Activated naive CD4-positive, alpha-beta T cell treated with anti-CD3 and anti-CD28 coated beads for 36 hours (primary cell): ENCODE measurements at regions not wholly inside any gene's neighbourhood (a gene's known extent, or its start where the extent isn't known, plus 50 kb on each side); places are given as distances from the start of the nearest gene placed in this dataset.
A peak's percentile ranks its signal among the peaks of the same experiment; 100 is the strongest.
"Not testable (repeated sequence)": the region's sequence is repeated elsewhere in the genome, so short reads cannot be mapped to it uniquely, and the experiment has no call there.

Experiments
- CTCF ChIA-PET: fragments of 350-600 bp; sonication (Branson Sonifier 250); formaldehyde crosslinking; loops from one replicate; lab custom pipeline; 2021; ENCODE audit warnings: antibody characterized with exemption; lab: Charles Lee
- DNase-seq: peaks from one replicate; pipeline ENCODE4 v3.0.0-alpha.2; 2020
- H3K27ac Mint-ChIP-seq: one replicate; pipeline ENCODE4 v1.8.0; 2021; ENCODE audit warnings: mild to moderate bottlenecking, mixed read lengths
- H3K27me3 Mint-ChIP-seq: one replicate; pipeline ENCODE4 v1.8.0; 2021; ENCODE audit warnings: low read depth, mixed read lengths
- H3K36me3 Mint-ChIP-seq: one replicate; pipeline ENCODE4 v1.8.0; 2021; ENCODE audit warnings: low read depth, mixed read lengths
- H3K4me1 Mint-ChIP-seq: one replicate; pipeline ENCODE4 v1.8.0; 2021; ENCODE audit warnings: low read depth, mixed read lengths
- H3K4me3 Mint-ChIP-seq: one replicate; pipeline ENCODE4 v1.8.0; 2021; ENCODE audit warnings: mild to moderate bottlenecking, moderate library complexity, mixed read lengths
- H3K9me3 Mint-ChIP-seq: one replicate; pipeline ENCODE4 v1.8.0; 2021; ENCODE audit warnings: mixed read lengths
- intact Hi-C: fragments of 100-400 bp; cut with micrococcal nuclease; formaldehyde crosslinking; loops from one replicate; pipeline ENCODE4 v1.15.1; 2023

- intact Hi-C loops = no loop called here
- no peaks in the 10 kb centered on the region for H3K36me3 Mint-ChIP-seq
- H3K27ac Mint-ChIP-seq = no peak overlapping the region
- no peak overlapping the region for H3K4me3 Mint-ChIP-seq
- no peaks in the 10 kb centered on the region for H3K27me3 Mint-ChIP-seq
- no peak for DNase-seq
- CTCF ChIA-PET = no interaction called here
- peaks cover 9% of the 10 kb centered on the region for H3K4me1 Mint-ChIP-seq
- H3K9me3 Mint-ChIP-seq = no peaks in the 10 kb centered on the region
These were observed 617.9 kb downstream of the BCOR start for GRCh38 chrX:39479856-39480255.

- H3K27ac Mint-ChIP-seq = no peak overlapping the region
- intact Hi-C loops = no loop called here
These were observed 616.8 kb downstream of the BCOR start for GRCh38 chrX:39480963-39481362.

DNA sequence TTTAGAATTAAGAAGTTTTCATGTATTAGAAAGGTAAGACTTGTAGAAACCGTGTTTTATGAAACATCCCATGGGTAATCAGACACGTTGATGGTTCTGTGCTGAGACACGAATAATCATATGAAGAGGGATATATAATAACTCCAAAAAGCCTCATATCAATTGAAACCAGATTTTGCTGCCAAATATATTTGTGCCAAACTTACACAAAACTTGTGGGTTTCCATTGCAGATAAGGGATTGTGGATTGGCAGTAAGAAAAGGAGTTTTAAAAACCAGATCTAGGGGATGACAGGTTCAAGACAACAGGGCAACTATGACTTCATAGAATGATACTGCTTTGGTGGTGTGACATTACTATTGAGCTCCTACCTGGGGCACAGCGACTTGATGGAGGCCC is 616.1 kb downstream of the BCOR start:
- Mint-ChIP-seq H3K9me3 (no peaks in the 10 kb centered on the region), H3K27me3 (no peaks in the 10 kb centered on the region), H3K36me3 (no peaks in the 10 kb centered on the region), H3K4me3 (no peak overlapping the region), H3K27ac (no peak overlapping the region), H3K4me1 (peaks cover 8% of the 10 kb centered on the region)
- DNase-seq = no peak
- CTCF ChIA-PET = no interaction called here
- intact Hi-C loops = no loop called here

More at GRCh38 chrX:39480963-39481362, 616.8 kb downstream of the BCOR start:
- Mint-ChIP-seq H3K27me3 (no peaks in the 10 kb centered on the region), H3K9me3 (no peaks in the 10 kb centered on the region), H3K4me3 (no peak overlapping the region), H3K4me1 (peaks cover 9% of the 10 kb centered on the region), H3K36me3 (no peaks in the 10 kb centered on the region)
- CTCF ChIA-PET = no interaction called here
- DNase-seq = no peak

DNA sequence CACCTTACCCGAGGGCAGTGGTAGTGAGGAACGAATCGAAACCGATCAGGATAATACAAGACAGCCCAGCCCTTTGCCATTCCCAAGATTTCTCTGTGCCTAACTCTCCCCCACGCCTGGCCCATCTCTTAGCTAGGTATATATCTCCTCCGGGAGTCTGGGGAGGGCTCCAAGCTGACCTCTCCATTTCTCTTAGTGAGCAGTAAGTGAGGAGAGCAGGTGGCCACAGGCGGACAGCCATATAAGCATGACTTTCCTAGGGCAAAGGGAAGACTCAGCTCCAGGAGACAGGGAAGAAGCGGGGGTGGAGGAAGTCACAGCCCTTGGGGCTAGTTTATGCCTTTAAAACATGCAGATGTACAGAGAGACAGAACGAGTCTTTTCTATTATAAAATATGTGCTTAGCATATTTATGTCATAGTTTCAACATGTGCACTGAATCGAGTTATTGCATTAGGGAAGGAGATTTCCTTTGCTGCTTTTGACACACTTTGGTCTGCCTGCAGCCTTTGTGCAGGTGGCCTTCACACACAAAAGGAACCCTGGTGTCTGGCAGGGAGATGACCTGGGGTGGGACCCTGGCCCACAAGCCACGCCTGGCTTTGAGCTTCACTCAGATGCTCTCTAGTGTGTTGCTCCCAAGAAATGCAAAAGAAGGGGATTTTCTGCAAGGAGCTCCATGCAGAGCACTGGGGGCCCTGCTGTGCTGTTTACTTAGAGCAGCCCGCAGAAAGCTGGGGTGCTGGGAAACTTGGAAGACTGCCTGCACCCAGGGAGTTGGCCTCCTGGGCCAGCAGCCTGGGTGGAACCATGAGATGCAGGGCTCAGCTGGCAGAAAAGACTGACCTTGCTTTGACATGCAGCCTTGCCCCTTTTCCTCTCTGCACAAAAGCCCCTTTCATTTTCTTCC is 613.3 kb downstream of the BCOR start:
- H3K4me3 Mint-ChIP-seq = no peak overlapping the region
- DNase-seq = no peak
- intact Hi-C loops = no loop called here
- CTCF ChIA-PET = no interaction called here
- no peak overlapping the region for H3K27ac Mint-ChIP-seq
- no peaks in the 10 kb centered on the region for H3K36me3 Mint-ChIP-seq
- H3K9me3 Mint-ChIP-seq = no peaks in the 10 kb centered on the region
- H3K27me3 Mint-ChIP-seq = no peaks in the 10 kb centered on the region
- H3K4me1 Mint-ChIP-seq = peaks cover 13% of the 10 kb centered on the region

- H3K36me3 Mint-ChIP-seq = no peaks in the 10 kb centered on the region
- no peak for DNase-seq
- no peaks in the 10 kb centered on the region for H3K27me3 Mint-ChIP-seq
- intact Hi-C loops = no loop called here
- H3K4me3 Mint-ChIP-seq = no peak overlapping the region
- H3K9me3 Mint-ChIP-seq = no peaks in the 10 kb centered on the region
- H3K27ac Mint-ChIP-seq = no peak overlapping the region
- CTCF ChIA-PET = no interaction called here
- peaks cover 36% of the 10 kb centered on the region for H3K4me1 Mint-ChIP-seq
These were observed 610.4 kb downstream of the BCOR start for GRCh38 chrX:39487166-39487968.

GRCh38 chrX:39487969-39488330 is 609.8 kb downstream of the BCOR start:
- Mint-ChIP-seq H3K4me3 (no peak overlapping the region), H3K9me3 (no peaks in the 10 kb centered on the region), H3K27ac (no peak overlapping the region), H3K27me3 (no peaks in the 10 kb centered on the region), H3K36me3 (no peaks in the 10 kb centered on the region), H3K4me1 (peaks cover 42% of the 10 kb centered on the region)
- intact Hi-C loops = no loop called here
- DNase-seq = no peak
- CTCF ChIA-PET = no interaction called here

DNA sequence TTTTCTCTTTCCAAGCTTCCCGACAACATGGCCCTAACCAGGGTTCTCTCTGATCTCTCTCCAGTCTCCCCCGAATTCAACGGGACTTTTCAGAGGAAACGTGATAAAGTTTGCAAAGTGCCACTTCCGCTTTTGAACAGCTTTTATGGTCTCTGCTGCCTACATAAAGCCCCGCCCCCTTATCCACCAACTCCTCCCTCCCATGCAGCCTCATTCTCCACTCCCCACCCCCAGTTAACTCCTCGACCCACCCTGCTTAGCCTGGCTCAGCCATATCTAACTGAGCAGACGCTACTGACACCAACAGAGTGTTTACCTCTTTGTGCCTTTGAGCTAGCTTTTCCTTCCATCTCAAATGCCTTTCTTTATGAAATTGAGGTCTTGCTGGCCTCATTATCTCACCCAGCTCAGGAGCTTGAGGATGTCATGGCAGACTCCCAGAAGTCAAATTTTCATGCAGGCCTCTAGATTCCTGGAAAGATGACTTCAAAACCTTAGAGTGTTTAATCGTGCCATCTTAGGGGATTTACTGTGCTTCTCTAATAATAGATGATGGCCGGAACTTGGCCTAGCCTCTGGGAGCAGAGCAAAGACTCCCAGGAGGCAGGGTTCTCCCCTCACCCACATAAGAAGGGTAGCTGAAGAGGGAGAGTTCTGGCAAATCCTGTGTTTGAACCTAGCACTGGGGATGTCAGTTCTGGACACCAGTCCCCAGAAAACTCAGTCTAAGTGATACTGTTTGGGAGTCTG is 606.0 kb downstream of the BCOR start:
- no peaks in the 10 kb centered on the region for H3K27me3 Mint-ChIP-seq
- peak overlapping the region; percentile 21 for H3K4me3 Mint-ChIP-seq
- H3K36me3 Mint-ChIP-seq = no peaks in the 10 kb centered on the region
- peaks cover 53% of the 10 kb centered on the region for H3K4me1 Mint-ChIP-seq
- peak; percentile 76 for DNase-seq
- intact Hi-C loops = loop anchor here (1.0 to 5.0 kb wide), 4 partner anchors 17 to 123 kb away; no protein-coding TSS in a partner anchor
- peak overlapping the region; percentile 76 for H3K27ac Mint-ChIP-seq
- CTCF ChIA-PET = interaction anchor here (0.8 kb wide), 1 partner anchor 329 kb away, joined by 3 read pairs; no protein-coding TSS in a partner anchor
- no peaks in the 10 kb centered on the region for H3K9me3 Mint-ChIP-seq

DNA sequence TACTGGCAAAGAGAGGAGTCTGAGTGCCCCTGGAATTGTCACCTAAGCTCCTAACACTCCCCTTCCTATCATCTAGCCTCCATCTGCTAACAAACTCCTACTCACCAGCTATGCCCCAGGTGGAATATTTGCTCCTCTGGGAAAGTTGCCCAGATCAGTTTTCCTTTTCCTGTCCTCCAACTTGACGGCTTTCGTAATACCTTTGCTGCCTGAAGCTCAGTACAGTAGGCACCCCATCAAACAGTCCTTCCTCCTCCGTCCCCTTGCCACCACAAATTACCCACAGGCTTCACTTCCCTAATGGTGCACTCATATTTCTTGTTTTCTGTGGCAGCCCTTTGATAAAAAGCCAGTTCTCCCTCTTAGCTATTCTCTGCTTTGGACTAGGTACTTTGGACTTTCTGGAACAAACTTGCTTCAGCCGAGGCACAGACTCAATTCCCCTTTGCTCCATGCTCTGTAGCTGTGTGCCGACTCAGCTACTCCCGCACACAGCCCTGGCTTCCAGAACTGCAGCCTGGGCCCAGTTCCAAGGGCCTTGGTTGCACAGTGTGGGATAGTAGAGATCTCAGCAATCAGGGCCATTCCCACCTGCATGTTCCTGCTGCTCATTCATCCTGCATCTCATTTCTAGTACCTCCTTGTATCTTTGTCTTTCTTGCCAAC is 605.1 kb downstream of the BCOR start:
- Mint-ChIP-seq H3K4me1 (peaks cover 49% of the 10 kb centered on the region), H3K36me3 (no peaks in the 10 kb centered on the region), H3K9me3 (no peaks in the 10 kb centered on the region), H3K27me3 (no peaks in the 10 kb centered on the region), H3K4me3 (no peak overlapping the region), H3K27ac (peak overlapping the region; percentile 51)
- no peak for DNase-seq
- intact Hi-C loops = loop anchor here (5.0 kb wide), 1 partner anchor 50 kb away; no protein-coding TSS in a partner anchor
- CTCF ChIA-PET = no interaction called here

GRCh38 chrX:39493168-39493567 is 604.6 kb downstream of the BCOR start:
- Mint-ChIP-seq H3K9me3 (no peaks in the 10 kb centered on the region), H3K36me3 (no peaks in the 10 kb centered on the region), H3K4me1 (peaks cover 46% of the 10 kb centered on the region), H3K27me3 (no peaks in the 10 kb centered on the region), H3K27ac (peak overlapping the region; percentile 51), H3K4me3 (no peak overlapping the region)
- DNase-seq = no peak
- intact Hi-C loops = loop anchor here (5.0 kb wide), 1 partner anchor 51 kb away; no protein-coding TSS in a partner anchor
- CTCF ChIA-PET = no interaction called here

GRCh38 chrX:39497117-39497516 is 600.6 kb downstream of the BCOR start:
- CTCF ChIA-PET = interaction anchor here (0.6 kb wide), 1 partner anchor 9 kb away, joined by 4 read pairs; no protein-coding TSS in a partner anchor
- intact Hi-C loops, H3K36me3 Mint-ChIP-seq, H3K4me3 Mint-ChIP-seq, DNase-seq, H3K27me3 Mint-ChIP-seq, H3K27ac Mint-ChIP-seq, H3K9me3 Mint-ChIP-seq: not testable (repeated sequence)
- peaks cover 30% of the 10 kb centered on the region for H3K4me1 Mint-ChIP-seq

- intact Hi-C loops = no loop called here
- Mint-ChIP-seq H3K4me1 (peaks cover 23% of the 10 kb centered on the region), H3K4me3 (no peak overlapping the region), H3K27ac (no peak overlapping the region), H3K36me3 (no peaks in the 10 kb centered on the region), H3K9me3 (no peaks in the 10 kb centered on the region), H3K27me3 (no peaks in the 10 kb centered on the region)
- no peak for DNase-seq
- CTCF ChIA-PET = no interaction called here
These were observed 600.0 kb downstream of the BCOR start for GRCh38 chrX:39497702-39498265.
